ENCODE measurements at regions not wholly inside any gene's neighbourhood (a gene's known extent, or its start where the extent isn't known, plus 50 kb on each side); places are given as distances from the start of the nearest gene placed in this dataset.
"Not testable (repeated sequence)": the region's sequence is repeated elsewhere in the genome, so short reads cannot be mapped to it uniquely, and the experiment has no call there.

- no peak for DNase-seq
Measured at GRCh38 chr12:63508543-63508942, 159.8 kb downstream of the DPY19L2 start.

- DNase-seq = no peak
Measured at GRCh38 chr12:63499567-63499966, 168.7 kb downstream of the DPY19L2 start.

- no peak for DNase-seq
Measured at GRCh38 chr12:63498239-63498638, 170.1 kb downstream of the DPY19L2 start.

GRCh38 chr12:63496654-63497053 lies 171.6 kb downstream of the DPY19L2 start:
- DNase-seq = no peak

- DNase-seq = no peak
Measured at GRCh38 chr12:63495974-63496373, 172.3 kb downstream of the DPY19L2 start.

- not testable (repeated sequence) for DNase-seq
Measured at GRCh38 chr12:63493357-63493756, 174.9 kb downstream of the DPY19L2 start.

GRCh38 chr12:63480186-63480585 lies 188.1 kb downstream of the DPY19L2 start:
- no peak for DNase-seq

GRCh38 chr12:63470161-63470560 lies 198.1 kb downstream of the DPY19L2 start:
- no peak for DNase-seq

GRCh38 chr12:63467951-63468350 lies 200.3 kb downstream of the DPY19L2 start:
- no peak for DNase-seq

- no peak for DNase-seq
Measured at GRCh38 chr12:63457857-63458256, 210.4 kb downstream of the DPY19L2 start.

GRCh38 chr12:63457428-63457827 lies 210.9 kb downstream of the DPY19L2 start:
- no peak for DNase-seq

GRCh38 chr12:63450816-63451215 lies 217.5 kb downstream of the DPY19L2 start:
- no peak for DNase-seq

GRCh38 chr12:63450334-63450733 lies 218.0 kb downstream of the DPY19L2 start:
- DNase-seq = no peak

GRCh38 chr12:63445224-63445880 lies 222.9 kb downstream of the DPY19L2 start:
- no peak for DNase-seq

- no peak for DNase-seq
Measured at GRCh38 chr12:63440048-63440447, 228.2 kb downstream of the DPY19L2 start.

- DNase-seq = not testable (repeated sequence)
Measured at GRCh38 chr12:63434384-63434783, 233.9 kb downstream of the DPY19L2 start.

- not testable (repeated sequence) for DNase-seq
Measured at GRCh38 chr12:63427969-63428368, 240.3 kb downstream of the DPY19L2 start.

- not testable (repeated sequence) for DNase-seq
Measured at GRCh38 chr12:63427029-63427428, 241.3 kb downstream of the DPY19L2 start.

GRCh38 chr12:63424671-63425070 lies 243.6 kb downstream of the DPY19L2 start:
- no peak for DNase-seq

- no peak for DNase-seq
Measured at GRCh38 chr12:63423839-63424238, 244.5 kb downstream of the DPY19L2 start.

GRCh38 chr12:63420206-63420644 lies 248.1 kb downstream of the DPY19L2 start:
- DNase-seq = peak; percentile 13 to 81

- no peak for DNase-seq
Measured at GRCh38 chr12:63419154-63419553, 249.1 kb downstream of the DPY19L2 start.

GRCh38 chr12:63416788-63417187 lies 251.5 kb downstream of the DPY19L2 start:
- DNase-seq = no peak

GRCh38 chr12:63415357-63415756 lies 252.9 kb downstream of the DPY19L2 start:
- DNase-seq = no peak

GRCh38 chr12:63410197-63410596 lies 258.1 kb downstream of the DPY19L2 start:
- DNase-seq = no peak

All from SW 1271 (cell line).